GM18505 (cell line): ENCODE measurements at regions not wholly inside any gene's neighbourhood (a gene's known extent, or its start where the extent isn't known, plus 50 kb on each side); places are given as distances from the start of the nearest gene placed in this dataset.
"Not testable (repeated sequence)": the region's sequence is repeated elsewhere in the genome, so short reads cannot be mapped to it uniquely, and the experiment has no call there.

Experiments
- ATAC-seq: cut with Tn5 transposase; IDR thresholded peaks from one replicate; pipeline ENCODE4 v1.9.1; 2021; ENCODE audit not compliant: unreplicated experiment
- POLR2A ChIP-seq: IDR thresholded peaks from 4 replicates; pipeline ENCODE4 v1.6.1; 2011; ENCODE audit warnings: borderline replicate concordance; ENCODE audit not compliant: insufficient read depth, insufficient read length; ENCODE audit errors: extremely low read depth

GRCh38 chr7:109864230-109864629, 1226.7 kb upstream of the LRRN3 start:
- ATAC-seq: no peak

GRCh38 chr7:109868215-109868860, 1222.6 kb upstream of the LRRN3 start:
- no peak for TF ChIP-seq POLR2A
- no peak for ATAC-seq

More at GRCh38 chr7:109864230-109864629, 1226.7 kb upstream of the LRRN3 start:
- TF ChIP-seq POLR2A: no peak

- TF ChIP-seq POLR2A: no peak
- no peak for ATAC-seq
These were observed 1217.6 kb upstream of the LRRN3 start for GRCh38 chr7:109873296-109873695.

GRCh38 chr7:109879287-109879828, 1211.6 kb upstream of the LRRN3 start:
- TF ChIP-seq POLR2A: no peak
- ATAC-seq: no peak

GRCh38 chr7:109890622-109891021, 1200.3 kb upstream of the LRRN3 start:
- no peak for TF ChIP-seq POLR2A
- ATAC-seq: no peak

- ATAC-seq: no peak
- TF ChIP-seq POLR2A: no peak
These were observed 1197.7 kb upstream of the LRRN3 start for GRCh38 chr7:109893231-109893630.

GRCh38 chr7:109895536-109895935, 1195.4 kb upstream of the LRRN3 start:
- no peak for TF ChIP-seq POLR2A
- no peak for ATAC-seq

GRCh38 chr7:109901926-109902325, 1189.0 kb upstream of the LRRN3 start:
- no peak for ATAC-seq
- no peak for TF ChIP-seq POLR2A

GRCh38 chr7:109905368-109906065, 1185.4 kb upstream of the LRRN3 start:
- ATAC-seq: not testable (repeated sequence)

GRCh38 chr7:109915670-109916069, 1175.3 kb upstream of the LRRN3 start:
- no peak for TF ChIP-seq POLR2A
- no peak for ATAC-seq

GRCh38 chr7:109926738-109927137, 1164.2 kb upstream of the LRRN3 start:
- TF ChIP-seq POLR2A: no peak
- ATAC-seq: no peak

- ATAC-seq: no peak
- TF ChIP-seq POLR2A: no peak
These were observed 1160.9 kb upstream of the LRRN3 start for GRCh38 chr7:109930049-109930448.

- no peak for ATAC-seq
- TF ChIP-seq POLR2A: no peak
These were observed 1151.7 kb upstream of the LRRN3 start for GRCh38 chr7:109939207-109939606.

GRCh38 chr7:109945820-109946518, 1145.0 kb upstream of the LRRN3 start:
- no peak for TF ChIP-seq POLR2A
- no peak for ATAC-seq

- ATAC-seq: no peak
- no peak for TF ChIP-seq POLR2A
These were observed 1140.7 kb upstream of the LRRN3 start for GRCh38 chr7:109950256-109950655.
